ENCODE measurements at regions not wholly inside any gene's neighbourhood (a gene's known extent, or its start where the extent isn't known, plus 50 kb on each side); places are given as distances from the start of the nearest gene placed in this dataset.

GRCh38 chr11:134519390-134519750 lies 107.3 kb upstream of the B3GAT1 start:
- H3K27ac ChIP-seq (ENCODE audit: low read depth, low read length): no peak overlapping the region
- H3K27me3 ChIP-seq (ENCODE audit: insufficient read depth, low read length): peaks cover 16% of the 10 kb centered on the region; the same call in 1 of the 2 replicates
- H3K9me2 ChIP-seq (ENCODE audit: insufficient read depth): no peaks in the 10 kb centered on the region
- ChIA-PET CTCF (no interaction called here), RAD21 (ENCODE audit: low non-redundant PET in 1 of 2, low total read pairs in 2 of 2, uncharacterized antibody in 2 of 2, unreplicated experiment in 2 of 2) (no interaction called here), POLR2A (no interaction called here)
- ATAC-seq (no peak), DNase-seq (ENCODE audit: low read depth, low spot score) (no peak)
- no peaks in the 10 kb centered on the region for H3K36me3 ChIP-seq (ENCODE audit: control insufficient read depth in 1 of 2, insufficient read depth in 2 of 2, low read length in 2 of 2)
- no peak overlapping the region for H3K9ac ChIP-seq (ENCODE audit: low read length)
- TF ChIP-seq EZH2 (IDR thresholded peaks at IDR 0.05) (no peak), YY1 (IDR thresholded peaks at IDR 0.05; ENCODE audit: extremely low read depth, insufficient replicate concordance, low read depth, low read length) (no peak), CEBPB (IDR thresholded peaks at IDR 0.05; ENCODE audit: low read depth) (no peak), TCF7L2 (IDR thresholded peaks at IDR 0.05; ENCODE audit: borderline replicate concordance, extremely low read depth, insufficient read depth, insufficient read length) (no peak), FOSL1 (IDR thresholded peaks at IDR 0.05; ENCODE audit: low read depth) (no peak), ZNF274 (IDR thresholded peaks at IDR 0.05; ENCODE audit: low read depth, low read length) (no peak), RAD21 (IDR thresholded peaks at IDR 0.05; ENCODE audit: low read depth) (no peak), SP1 (IDR thresholded peaks at IDR 0.05; ENCODE audit: low read depth) (no peak), EGR1 (IDR thresholded peaks at IDR 0.05; ENCODE audit: low read depth) (no peak), REST (IDR thresholded peaks at IDR 0.05; ENCODE audit: low read depth) (no peak)
- H2AFZ ChIP-seq (ENCODE audit: low read depth, low read length, poor library complexity, severe bottlenecking): no peak overlapping the region
- no peak overlapping the region for H3K4me3 ChIP-seq (replicated peaks in 1 of 2; ENCODE audit: low read depth in 1 of 2, low read length in 2 of 2)
- no peaks in the 10 kb centered on the region for H3K9me3 ChIP-seq (ENCODE audit: control insufficient read depth in 1 of 2, insufficient read depth in 1 of 2, low read depth in 1 of 2, low read length in 2 of 2)
- no peaks in the 10 kb centered on the region for H4K20me1 ChIP-seq (ENCODE audit: insufficient read depth)
- H3K79me2 ChIP-seq (ENCODE audit: insufficient read depth, low read length): no peaks in the 10 kb centered on the region
- no peaks in the 10 kb centered on the region for H3K4me1 ChIP-seq (ENCODE audit: control insufficient read depth in 1 of 2, insufficient read depth in 2 of 2, low read length in 2 of 2)
- BruUV-seq (replicated peaks): no TSS peak
- no peak overlapping the region for H3K4me2 ChIP-seq (ENCODE audit: low read length)
- intact Hi-C loops (cut with micrococcal nuclease): no loop called here

All from HCT116 (cell line).